WERI-Rb-1 (cell line): ENCODE measurements at regions not wholly inside any gene's neighbourhood (a gene's known extent, or its start where the extent isn't known, plus 50 kb on each side); places are given as distances from the start of the nearest gene placed in this dataset.

Experiments used
- DNase-seq: peaks from one replicate; pipeline ENCODE4 v3.0.0-alpha.2; 2020
- H3K27ac ChIP-seq: fragments of 250-450 bp; sonication (Bioruptor Pico); 2 replicates; pipeline ENCODE4 v1.5.1; 2020; ENCODE audit warnings: mild to moderate bottlenecking, moderate library complexity
- H3K27me3 ChIP-seq: fragments of 250-450 bp; sonication (Bioruptor Pico); 2 replicates; pipeline ENCODE4 v1.5.1; 2021; ENCODE audit warnings: mild to moderate bottlenecking, low read depth, moderate library complexity; ENCODE audit not compliant: insufficient read depth, severe bottlenecking
- H3K36me3 ChIP-seq: fragments of 250-450 bp; sonication (Bioruptor Pico); 2 replicates; pipeline ENCODE4 v1.5.1; 2020; ENCODE audit warnings: mild to moderate bottlenecking, moderate library complexity
- H3K4me3 ChIP-seq: 2 replicates; pipeline ENCODE4 v1.5.1; 2011; ENCODE audit warnings: low read depth, mild to moderate bottlenecking, control low read depth, low read length
- H3K9me3 ChIP-seq: fragments of 250-450 bp; sonication (Bioruptor Pico); 2 replicates; pipeline ENCODE4 v1.5.1; 2021; ENCODE audit warnings: mild to moderate bottlenecking, moderate library complexity; ENCODE audit not compliant: severe bottlenecking
- TF ChIP-seq, protein P1 (sequence below): IDR thresholded peaks from 2 replicates; pipeline ENCODE4 v1.5.1; 2011; ENCODE audit warnings: low read depth, mild to moderate bottlenecking, control low read depth, inconsistent platforms, low read length

DNA sequence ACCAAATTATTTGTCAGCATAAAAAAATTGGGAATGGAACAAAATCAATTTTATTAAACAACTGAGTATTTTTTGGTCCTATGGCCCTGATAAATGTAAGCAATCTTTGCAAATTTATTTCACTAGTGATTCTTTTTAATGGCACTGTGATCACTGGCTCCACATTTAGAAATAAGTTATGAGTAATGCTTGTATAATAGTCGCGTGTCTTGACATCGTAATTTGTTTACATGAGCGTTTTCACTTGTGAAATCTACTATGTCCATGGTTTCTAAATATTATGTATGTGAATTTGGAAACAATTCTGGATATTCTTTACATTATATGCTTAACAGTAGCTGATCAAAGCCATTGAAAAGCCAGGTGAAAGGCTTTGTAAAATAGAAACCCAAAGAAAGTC is 817.5 kb downstream of the EFNA5 start:
- TF ChIP-seq, protein P1, sequence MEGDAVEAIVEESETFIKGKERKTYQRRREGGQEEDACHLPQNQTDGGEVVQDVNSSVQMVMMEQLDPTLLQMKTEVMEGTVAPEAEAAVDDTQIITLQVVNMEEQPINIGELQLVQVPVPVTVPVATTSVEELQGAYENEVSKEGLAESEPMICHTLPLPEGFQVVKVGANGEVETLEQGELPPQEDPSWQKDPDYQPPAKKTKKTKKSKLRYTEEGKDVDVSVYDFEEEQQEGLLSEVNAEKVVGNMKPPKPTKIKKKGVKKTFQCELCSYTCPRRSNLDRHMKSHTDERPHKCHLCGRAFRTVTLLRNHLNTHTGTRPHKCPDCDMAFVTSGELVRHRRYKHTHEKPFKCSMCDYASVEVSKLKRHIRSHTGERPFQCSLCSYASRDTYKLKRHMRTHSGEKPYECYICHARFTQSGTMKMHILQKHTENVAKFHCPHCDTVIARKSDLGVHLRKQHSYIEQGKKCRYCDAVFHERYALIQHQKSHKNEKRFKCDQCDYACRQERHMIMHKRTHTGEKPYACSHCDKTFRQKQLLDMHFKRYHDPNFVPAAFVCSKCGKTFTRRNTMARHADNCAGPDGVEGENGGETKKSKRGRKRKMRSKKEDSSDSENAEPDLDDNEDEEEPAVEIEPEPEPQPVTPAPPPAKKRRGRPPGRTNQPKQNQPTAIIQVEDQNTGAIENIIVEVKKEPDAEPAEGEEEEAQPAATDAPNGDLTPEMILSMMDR, result no peak
- DNase-seq, result no peak
- H3K9me3 ChIP-seq, result no peaks in the 10 kb centered on the region

GRCh38 chr5:106849266-106849665 is 821.5 kb downstream of the EFNA5 start:
- TF ChIP-seq, protein P1, result no peak
- Histone ChIP-seq H3K27me3 (no peaks in the 10 kb centered on the region), H3K27ac (no peak overlapping the region)

More for the DNA sequence above, 817.5 kb downstream of the EFNA5 start:
- Histone ChIP-seq H3K36me3 (no peaks in the 10 kb centered on the region), H3K27ac (no peak overlapping the region), H3K27me3 (no peaks in the 10 kb centered on the region), H3K4me3 (no peak overlapping the region)

DNA sequence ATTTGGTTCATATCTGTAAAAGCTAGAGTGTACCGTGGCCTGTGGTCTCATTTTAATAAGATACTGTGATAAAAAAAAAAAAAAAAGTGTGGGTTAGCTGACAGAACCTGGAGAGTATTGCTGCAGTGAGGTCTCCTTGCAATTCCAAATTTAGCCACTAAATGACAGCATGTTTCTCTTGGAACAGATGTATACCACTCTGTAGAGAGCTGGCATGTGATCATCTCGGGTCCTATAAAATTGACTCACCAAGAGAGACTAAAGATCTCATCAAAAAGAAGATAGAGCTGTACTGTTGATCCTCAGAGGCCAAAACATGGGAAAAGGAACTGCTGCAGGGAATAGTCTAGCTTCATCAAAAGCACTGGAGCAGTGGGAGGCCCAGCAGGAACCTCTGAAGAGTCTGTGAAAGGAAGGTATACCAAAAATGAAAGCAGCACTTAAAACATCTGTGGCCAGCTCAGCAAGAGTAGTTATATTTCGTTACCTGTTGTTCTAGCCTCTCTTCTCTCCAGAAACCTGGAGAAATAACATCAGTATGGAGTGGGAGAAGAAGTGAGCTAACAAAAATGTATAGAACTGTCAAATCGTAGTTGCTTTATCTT is 826.8 kb downstream of the EFNA5 start:
- DNase-seq, result no peak
- Histone ChIP-seq H3K27ac (no peak overlapping the region), H3K9me3 (no peaks in the 10 kb centered on the region), H3K36me3 (no peaks in the 10 kb centered on the region), H3K4me3 (no peak overlapping the region), H3K27me3 (no peaks in the 10 kb centered on the region)
- TF ChIP-seq, protein P1, result peak; percentile 16; the same call in 1 of the 2 replicates

More at GRCh38 chr5:106849266-106849665, 821.5 kb downstream of the EFNA5 start:
- DNase-seq, result no peak
- Histone ChIP-seq H3K9me3 (no peaks in the 10 kb centered on the region), H3K36me3 (no peaks in the 10 kb centered on the region), H3K4me3 (no peak overlapping the region)

- H3K9me3 ChIP-seq, result no peaks in the 10 kb centered on the region
These were observed 837.2 kb downstream of the EFNA5 start for GRCh38 chr5:106833517-106833916.

DNA sequence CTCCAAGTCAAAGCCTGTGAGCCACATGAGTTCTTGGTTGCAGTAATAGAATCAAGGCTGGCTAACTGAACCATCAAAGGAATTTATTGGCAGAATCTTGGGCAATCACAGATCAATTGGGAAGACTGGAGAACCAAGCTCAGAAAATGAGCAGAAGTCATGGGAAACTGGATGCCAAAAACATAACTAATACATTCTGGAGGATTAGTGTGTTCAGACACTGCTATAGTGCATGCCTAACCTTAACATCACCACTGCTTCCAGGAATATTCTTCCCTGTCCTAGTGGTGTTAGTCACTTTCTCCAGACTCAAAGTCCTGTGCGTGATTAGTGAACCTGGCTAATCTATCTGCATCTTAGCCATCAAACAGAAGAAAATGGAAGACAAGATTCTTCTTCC is 843.7 kb downstream of the EFNA5 start:
- Histone ChIP-seq H3K4me3 (no peak overlapping the region), H3K9me3 (no peaks in the 10 kb centered on the region), H3K27ac (no peak overlapping the region), H3K36me3 (no peaks in the 10 kb centered on the region), H3K27me3 (no peaks in the 10 kb centered on the region)
- no peak for DNase-seq
- TF ChIP-seq, protein P1, result no peak

More at GRCh38 chr5:106833517-106833916, 837.2 kb downstream of the EFNA5 start:
- Histone ChIP-seq H3K4me3 (no peak overlapping the region), H3K27ac (no peak overlapping the region), H3K27me3 (no peaks in the 10 kb centered on the region), H3K36me3 (no peaks in the 10 kb centered on the region)
- DNase-seq, result no peak
- TF ChIP-seq, protein P1, result no peak

DNA sequence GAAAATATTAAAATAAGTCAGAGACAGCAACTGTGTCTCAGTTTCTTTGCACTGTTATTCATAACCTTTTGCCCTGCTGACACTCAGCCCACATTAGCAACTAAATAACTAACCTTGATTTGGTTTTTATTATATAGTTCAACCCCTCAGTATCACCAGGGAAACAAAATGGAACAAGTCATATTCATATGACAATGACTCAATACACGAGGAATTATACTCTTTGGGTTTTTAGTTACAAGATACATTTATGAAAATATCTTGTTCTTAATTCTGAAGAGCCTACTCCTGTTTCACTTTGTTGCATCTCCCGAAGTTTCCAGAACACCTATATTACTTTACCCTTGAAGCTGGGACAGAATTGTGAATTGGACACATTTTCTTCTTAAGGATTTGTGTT is 845.4 kb downstream of the EFNA5 start:
- Histone ChIP-seq H3K27ac (no peak overlapping the region), H3K4me3 (no peak overlapping the region), H3K9me3 (no peaks in the 10 kb centered on the region), H3K36me3 (no peaks in the 10 kb centered on the region), H3K27me3 (no peaks in the 10 kb centered on the region)
- TF ChIP-seq, protein P1, result no peak
- no peak for DNase-seq
